ENCODE measurements at regions not wholly inside any gene's neighbourhood (a gene's known extent, or its start where the extent isn't known, plus 50 kb on each side); places are given as distances from the start of the nearest gene placed in this dataset.

DNA sequence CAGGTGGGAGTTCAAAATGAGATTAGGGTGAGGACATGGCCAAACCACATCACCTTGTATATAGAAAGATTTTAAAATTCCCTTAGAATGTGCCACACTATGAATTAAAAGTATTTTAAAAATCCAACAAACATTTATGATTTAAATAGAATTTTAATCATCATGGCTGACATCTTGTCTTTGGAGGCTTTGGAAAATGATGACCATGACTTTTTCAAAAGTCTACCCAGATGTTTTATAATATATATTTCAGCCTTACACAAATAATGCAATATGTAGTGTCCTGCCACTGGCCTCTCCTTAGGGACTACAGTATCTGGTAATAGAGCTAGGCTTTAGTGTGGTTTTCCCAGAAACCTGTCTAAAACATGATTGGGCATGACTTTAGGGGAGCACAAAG lies 1353.4 kb upstream of the GOT2 start:
- TF ChIP-seq, protein P1, sequence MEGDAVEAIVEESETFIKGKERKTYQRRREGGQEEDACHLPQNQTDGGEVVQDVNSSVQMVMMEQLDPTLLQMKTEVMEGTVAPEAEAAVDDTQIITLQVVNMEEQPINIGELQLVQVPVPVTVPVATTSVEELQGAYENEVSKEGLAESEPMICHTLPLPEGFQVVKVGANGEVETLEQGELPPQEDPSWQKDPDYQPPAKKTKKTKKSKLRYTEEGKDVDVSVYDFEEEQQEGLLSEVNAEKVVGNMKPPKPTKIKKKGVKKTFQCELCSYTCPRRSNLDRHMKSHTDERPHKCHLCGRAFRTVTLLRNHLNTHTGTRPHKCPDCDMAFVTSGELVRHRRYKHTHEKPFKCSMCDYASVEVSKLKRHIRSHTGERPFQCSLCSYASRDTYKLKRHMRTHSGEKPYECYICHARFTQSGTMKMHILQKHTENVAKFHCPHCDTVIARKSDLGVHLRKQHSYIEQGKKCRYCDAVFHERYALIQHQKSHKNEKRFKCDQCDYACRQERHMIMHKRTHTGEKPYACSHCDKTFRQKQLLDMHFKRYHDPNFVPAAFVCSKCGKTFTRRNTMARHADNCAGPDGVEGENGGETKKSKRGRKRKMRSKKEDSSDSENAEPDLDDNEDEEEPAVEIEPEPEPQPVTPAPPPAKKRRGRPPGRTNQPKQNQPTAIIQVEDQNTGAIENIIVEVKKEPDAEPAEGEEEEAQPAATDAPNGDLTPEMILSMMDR (IDR thresholded peaks at IDR 0.05), result no peak
- TF ChIP-seq POLR2AphosphoS5 (IDR thresholded peaks at IDR 0.05), result no peak

All from prostate gland (tissue), 2 donors.